ENCODE measurements at regions not wholly inside any gene's neighbourhood (a gene's known extent, or its start where the extent isn't known, plus 50 kb on each side); places are given as distances from the start of the nearest gene placed in this dataset.
A peak's percentile ranks its signal among the peaks of the same experiment; 100 is the strongest.

DNA sequence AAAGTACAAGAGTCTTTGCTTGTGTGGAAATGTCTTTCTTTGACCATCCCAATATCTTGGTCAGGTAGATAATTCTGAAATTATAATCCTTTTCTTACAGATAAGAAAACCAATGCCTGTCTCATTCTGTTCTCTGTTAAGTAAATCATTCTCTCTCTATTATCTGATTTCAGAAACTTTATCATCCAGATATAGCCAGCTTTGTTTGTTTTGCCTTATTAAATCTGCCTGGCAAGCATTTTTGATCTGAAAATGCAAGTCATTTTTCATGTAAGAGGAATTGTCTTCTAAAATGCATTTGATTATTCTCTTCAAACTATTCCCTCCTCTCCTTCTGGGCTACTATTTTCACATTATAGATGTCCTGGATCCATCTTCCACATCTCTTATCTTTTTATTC lies 625.5 kb downstream of the CCDC171 start:
- no peak overlapping the region for H3K4me3 Mint-ChIP-seq
- no peak for ATAC-seq
- H3K9me3 Mint-ChIP-seq: peaks cover 3% of the 10 kb centered on the region
- no peak overlapping the region for H3K27ac Mint-ChIP-seq
- H3K36me3 Mint-ChIP-seq: no peaks in the 10 kb centered on the region
- no peaks in the 10 kb centered on the region for H3K4me1 Mint-ChIP-seq
- no peak for DNase-seq (ENCODE audit: low spot score in 2 of 2)

DNA sequence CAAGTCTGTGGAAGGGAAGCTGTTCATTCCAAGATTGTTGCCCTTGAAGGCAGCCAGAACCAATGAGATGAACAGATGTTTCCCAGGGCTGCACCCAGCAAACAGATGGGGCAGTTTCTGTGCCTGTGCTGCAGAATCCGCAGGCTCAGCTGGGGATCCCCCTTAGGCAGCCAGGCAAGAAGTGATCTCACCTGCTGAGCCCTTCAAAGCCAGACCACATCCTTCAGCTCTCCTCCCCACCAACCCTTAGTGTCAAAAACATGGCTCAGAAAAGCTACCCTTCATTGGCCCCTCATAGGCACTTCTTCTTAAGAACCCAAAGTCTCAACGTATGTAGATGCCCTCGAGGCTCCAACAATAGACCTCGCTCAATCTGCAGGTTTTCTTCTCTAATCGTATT lies 626.7 kb downstream of the CCDC171 start:
- Mint-ChIP-seq H3K9me3 (peaks cover 3% of the 10 kb centered on the region), H3K4me3 (no peak overlapping the region), H3K4me1 (no peaks in the 10 kb centered on the region), H3K27ac (no peak overlapping the region), H3K36me3 (no peaks in the 10 kb centered on the region)
- DNase-seq (ENCODE audit: low spot score in 2 of 2): no peak
- ATAC-seq: no peak

DNA sequence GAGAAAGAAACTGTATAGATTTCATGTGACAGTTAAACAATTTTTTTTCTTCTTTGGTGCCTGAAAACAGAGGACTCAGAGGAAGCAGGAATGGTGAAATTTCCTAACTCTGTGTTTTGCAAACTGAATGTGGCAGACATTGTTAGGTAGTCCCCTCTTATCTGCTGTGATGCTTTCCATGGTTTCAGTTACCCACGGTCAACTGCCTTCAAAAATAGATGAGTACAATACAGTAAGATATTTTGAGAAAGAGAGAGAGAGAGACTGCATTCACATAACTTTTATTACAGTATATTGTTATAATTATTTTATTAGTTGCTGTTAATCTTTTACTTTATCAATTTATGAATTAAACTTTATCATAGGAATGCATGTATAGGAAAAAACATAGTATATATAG lies 627.2 kb downstream of the CCDC171 start:
- H3K27ac Mint-ChIP-seq: no peak overlapping the region
- ATAC-seq (no peak), DNase-seq (ENCODE audit: low spot score in 2 of 2) (no peak)
- no peaks in the 10 kb centered on the region for H3K36me3 Mint-ChIP-seq
- no peak overlapping the region for H3K4me3 Mint-ChIP-seq
- H3K4me1 Mint-ChIP-seq: no peaks in the 10 kb centered on the region
- H3K9me3 Mint-ChIP-seq: peaks cover 3% of the 10 kb centered on the region

DNA sequence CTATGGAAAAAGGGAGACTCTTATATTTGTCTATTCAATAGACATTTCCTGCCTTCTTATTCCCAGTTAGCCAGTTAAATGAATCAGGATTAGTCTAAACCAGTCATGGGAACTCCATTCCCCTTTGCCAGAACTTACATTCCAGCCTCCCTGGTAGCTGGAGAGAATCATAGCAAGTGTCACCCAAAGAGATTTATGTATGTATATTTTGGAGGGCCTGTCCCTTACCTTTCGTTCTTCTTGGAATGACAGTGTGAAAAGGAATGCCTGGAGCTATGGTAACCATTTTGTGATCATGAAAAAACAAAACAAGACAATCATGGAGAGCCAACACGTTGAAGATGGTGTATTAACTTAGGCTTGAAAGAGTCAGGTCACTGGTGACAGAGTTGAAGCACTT lies 627.7 kb downstream of the CCDC171 start:
- H3K36me3 Mint-ChIP-seq: no peaks in the 10 kb centered on the region
- H3K4me1 Mint-ChIP-seq: no peaks in the 10 kb centered on the region
- no peak for DNase-seq (ENCODE audit: low spot score in 2 of 2)
- no peak for ATAC-seq
- no peak overlapping the region for H3K4me3 Mint-ChIP-seq
- H3K27ac Mint-ChIP-seq: no peak overlapping the region
- H3K9me3 Mint-ChIP-seq: peaks cover 3% of the 10 kb centered on the region

DNA sequence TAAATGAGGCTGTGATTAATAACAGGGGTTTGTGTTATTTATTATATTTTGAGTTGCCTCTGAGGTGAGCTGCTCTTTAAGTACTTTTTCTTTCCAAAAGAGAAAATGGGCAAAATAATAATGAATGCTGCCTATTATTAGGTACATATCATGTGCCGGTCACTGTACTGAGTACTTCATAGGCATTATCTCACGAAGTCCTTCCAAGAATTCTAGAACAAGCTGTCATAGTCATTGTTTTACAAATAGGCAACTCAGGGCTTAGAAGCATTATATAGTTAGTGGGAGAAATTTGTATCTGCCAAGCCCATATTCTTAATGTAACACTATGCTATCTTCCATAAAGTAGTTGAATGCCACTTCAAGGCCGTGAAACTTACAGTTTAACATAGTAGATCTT lies 628.7 kb downstream of the CCDC171 start:
- H3K9me3 Mint-ChIP-seq: peaks cover 3% of the 10 kb centered on the region
- DNase-seq (ENCODE audit: low spot score in 2 of 2) (no peak), ATAC-seq (no peak)
- no peaks in the 10 kb centered on the region for H3K36me3 Mint-ChIP-seq
- H3K4me3 Mint-ChIP-seq: no peak overlapping the region
- H3K27ac Mint-ChIP-seq: no peak overlapping the region
- no peaks in the 10 kb centered on the region for H3K4me1 Mint-ChIP-seq

DNA sequence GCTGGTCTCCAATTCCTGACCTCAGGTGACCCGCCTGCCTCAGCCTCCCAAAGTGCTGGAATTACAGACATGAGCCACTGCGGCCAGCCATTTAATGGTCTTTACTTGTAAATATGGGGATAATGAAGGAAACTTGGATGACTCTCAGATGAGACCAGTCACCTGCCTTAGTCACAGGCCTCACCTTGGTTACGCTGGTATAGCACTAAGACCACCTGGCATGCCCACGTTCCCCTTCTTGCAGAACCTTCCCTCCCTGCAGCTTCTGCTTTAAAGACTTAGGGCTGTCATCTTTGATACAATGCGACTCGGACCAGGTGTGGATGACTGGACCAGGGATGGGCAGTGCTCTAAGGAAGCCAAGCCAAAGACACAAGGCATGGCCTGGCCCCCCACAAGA lies 629.9 kb downstream of the CCDC171 start:
- Mint-ChIP-seq H3K27ac (no peak overlapping the region), H3K4me1 (no peaks in the 10 kb centered on the region), H3K36me3 (no peaks in the 10 kb centered on the region)

DNA sequence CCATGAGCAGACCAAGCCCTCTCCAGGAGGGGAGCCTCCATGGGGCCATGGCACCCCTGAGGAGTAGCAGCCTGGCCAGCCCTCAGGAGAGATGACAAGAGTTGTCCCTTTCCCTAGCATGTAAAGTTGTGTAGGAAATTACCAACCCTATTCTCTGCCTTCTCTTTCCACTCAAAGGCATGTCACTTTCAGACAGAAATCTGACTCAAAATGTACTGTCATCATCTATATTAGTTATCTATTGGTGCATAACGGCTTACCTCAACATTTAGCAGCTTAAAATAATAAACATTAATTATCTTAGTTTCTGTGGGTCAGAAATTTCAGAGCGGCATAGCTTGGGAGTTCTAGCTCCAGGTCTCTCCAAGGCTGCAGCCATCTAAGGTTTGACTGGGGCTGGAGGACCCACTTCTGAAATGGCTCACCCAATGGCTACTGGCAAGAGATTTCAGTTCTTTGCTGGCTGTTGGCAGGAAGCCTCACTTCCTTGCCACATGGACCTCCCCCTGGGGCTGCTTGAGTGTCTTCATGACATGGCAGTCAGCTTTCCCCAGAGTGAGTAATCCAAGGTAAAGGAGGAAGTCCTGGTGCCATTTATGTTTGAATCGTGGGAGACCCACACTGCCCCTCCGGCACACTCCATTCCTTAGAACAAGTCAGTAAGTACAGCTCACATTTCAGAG lies 632.3 kb downstream of the CCDC171 start:
- DNase-seq (ENCODE audit: low spot score in 2 of 2) (no peak), ATAC-seq (no peak)
- Mint-ChIP-seq H3K4me3 (no peak overlapping the region), H3K27ac (no peak overlapping the region), H3K9me3 (peaks cover 3% of the 10 kb centered on the region), H3K36me3 (no peaks in the 10 kb centered on the region), H3K4me1 (no peaks in the 10 kb centered on the region)

More for the DNA sequence above, 629.9 kb downstream of the CCDC171 start:
- DNase-seq (ENCODE audit: low spot score in 2 of 2): no peak
- peaks cover 3% of the 10 kb centered on the region for H3K9me3 Mint-ChIP-seq
- no peak for ATAC-seq
- no peak overlapping the region for H3K4me3 Mint-ChIP-seq

DNA sequence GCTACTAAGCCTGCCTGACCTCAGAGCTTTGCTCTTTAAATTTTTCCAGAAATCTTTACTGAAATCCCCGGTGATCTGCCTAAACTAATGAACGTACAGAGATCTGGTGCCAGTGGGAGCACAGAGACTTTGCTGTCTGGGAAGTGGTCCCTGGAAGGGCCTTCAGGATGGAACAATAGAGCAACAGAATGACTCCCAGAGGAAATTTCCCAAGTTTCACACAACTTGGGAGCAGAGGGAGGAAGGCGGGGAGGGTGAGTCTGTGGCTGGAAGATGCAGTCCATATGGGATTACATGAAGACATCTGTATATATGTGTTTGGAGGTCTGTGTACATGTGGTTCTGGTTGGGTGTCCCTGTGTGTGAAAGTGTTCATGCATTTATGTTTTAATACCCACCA lies 638.3 kb downstream of the CCDC171 start:
- Mint-ChIP-seq H3K27ac (no peak overlapping the region), H3K4me1 (no peaks in the 10 kb centered on the region), H3K36me3 (no peaks in the 10 kb centered on the region), H3K4me3 (no peak overlapping the region), H3K9me3 (peaks cover 2% of the 10 kb centered on the region)
- DNase-seq (ENCODE audit: low spot score in 2 of 2): no peak
- ATAC-seq: no peak

DNA sequence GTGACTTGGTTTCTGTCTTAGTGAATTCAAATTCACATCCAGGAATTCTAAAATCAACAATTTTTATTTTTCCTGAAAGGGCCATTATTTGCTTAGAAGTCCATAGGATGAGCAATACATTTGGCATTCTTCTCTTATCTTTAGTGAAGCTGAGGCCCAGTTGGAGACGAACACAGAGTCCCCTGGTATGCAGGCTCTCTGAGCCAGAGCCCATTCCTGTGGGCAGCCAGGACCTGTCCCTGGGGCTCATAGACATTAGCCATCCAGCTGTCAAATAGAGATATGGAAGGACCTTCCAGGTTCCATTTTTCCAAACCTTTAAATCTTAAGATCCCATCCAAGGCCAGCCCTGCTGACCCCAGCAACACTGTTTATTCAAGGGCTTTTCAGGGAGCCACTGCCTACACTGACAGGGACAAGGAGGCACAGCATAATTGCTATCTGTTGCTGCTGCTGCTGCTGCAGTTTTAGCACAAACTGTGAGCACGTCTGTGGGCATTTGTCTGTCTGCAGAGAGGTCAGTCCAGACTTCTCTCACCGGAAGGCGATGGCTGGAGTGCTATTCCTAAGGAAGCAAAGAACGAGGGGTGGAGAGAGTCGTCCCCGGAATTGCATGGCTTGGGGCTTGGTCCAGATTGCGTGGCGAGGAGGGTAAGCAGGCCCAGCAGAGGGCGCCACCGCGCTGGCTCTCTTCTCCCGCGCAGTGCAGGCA lies 639.0 kb downstream of the CCDC171 start:
- H3K9me3 Mint-ChIP-seq: peaks cover 2% of the 10 kb centered on the region
- no peak overlapping the region for H3K27ac Mint-ChIP-seq
- H3K4me1 Mint-ChIP-seq: no peaks in the 10 kb centered on the region
- DNase-seq (ENCODE audit: low spot score in 2 of 2): peak in 1 of 2 donors; percentile 4
- H3K36me3 Mint-ChIP-seq: no peaks in the 10 kb centered on the region
- ATAC-seq: peak; percentile 45
- H3K4me3 Mint-ChIP-seq: no peak overlapping the region

DNA sequence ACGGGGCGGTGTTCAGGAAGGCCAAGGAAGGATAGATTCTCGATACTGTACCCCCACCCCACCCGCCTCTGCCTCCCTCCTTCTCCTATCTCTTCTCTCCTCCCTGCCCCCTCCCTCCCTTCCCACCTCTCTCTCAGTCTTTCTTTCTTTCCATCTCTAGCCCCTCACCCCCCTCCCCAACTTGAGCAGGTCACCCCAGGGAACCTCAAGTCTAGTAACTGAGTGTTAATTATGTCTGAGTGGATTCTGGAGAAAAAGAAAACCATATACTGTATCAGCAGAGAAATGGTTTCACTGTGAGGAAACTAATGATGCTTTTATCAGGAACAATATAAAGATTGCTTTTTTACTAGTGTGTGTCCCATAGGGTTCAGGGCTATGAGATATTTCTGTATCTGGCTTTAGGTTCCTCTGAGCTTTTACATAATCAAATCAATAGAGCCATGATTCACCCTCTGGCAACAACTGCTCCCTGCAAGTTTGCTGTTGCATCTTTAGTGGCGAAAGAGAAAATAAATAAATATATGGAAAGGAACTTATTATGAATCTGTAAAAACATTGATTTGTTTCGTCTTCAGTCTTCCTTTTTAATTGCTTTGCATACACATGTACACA lies 639.7 kb downstream of the CCDC171 start:
- no peak for DNase-seq (ENCODE audit: low spot score in 2 of 2)
- no peak overlapping the region for H3K27ac Mint-ChIP-seq
- peaks cover 2% of the 10 kb centered on the region for H3K9me3 Mint-ChIP-seq
- no peak overlapping the region for H3K4me3 Mint-ChIP-seq
- H3K4me1 Mint-ChIP-seq: no peaks in the 10 kb centered on the region
- ATAC-seq: no peak
- no peaks in the 10 kb centered on the region for H3K36me3 Mint-ChIP-seq

DNA sequence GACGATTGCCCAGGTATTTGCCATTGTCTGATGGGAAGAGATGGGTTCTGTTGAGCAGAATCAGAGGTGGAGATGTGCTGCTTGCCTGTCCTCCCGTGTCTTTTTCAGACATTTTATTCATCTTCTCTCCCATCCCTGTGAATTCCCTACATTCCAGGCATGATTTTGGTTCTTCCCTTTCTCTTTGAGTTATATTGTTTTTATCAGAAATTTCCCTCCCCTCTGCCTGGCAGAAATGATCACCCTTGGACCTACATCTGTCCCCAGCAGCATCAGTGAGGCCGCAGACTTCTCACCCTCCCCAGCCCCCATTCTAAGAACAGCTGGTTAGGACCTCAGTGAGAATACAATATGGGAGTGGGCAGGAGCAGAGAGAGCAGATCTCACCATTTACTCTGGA lies 640.2 kb downstream of the CCDC171 start:
- peaks cover 2% of the 10 kb centered on the region for H3K9me3 Mint-ChIP-seq
- H3K4me3 Mint-ChIP-seq: no peak overlapping the region
- no peak for ATAC-seq
- H3K36me3 Mint-ChIP-seq: no peaks in the 10 kb centered on the region
- H3K4me1 Mint-ChIP-seq: no peaks in the 10 kb centered on the region
- DNase-seq (ENCODE audit: low spot score in 2 of 2): no peak
- H3K27ac Mint-ChIP-seq: no peak overlapping the region

DNA sequence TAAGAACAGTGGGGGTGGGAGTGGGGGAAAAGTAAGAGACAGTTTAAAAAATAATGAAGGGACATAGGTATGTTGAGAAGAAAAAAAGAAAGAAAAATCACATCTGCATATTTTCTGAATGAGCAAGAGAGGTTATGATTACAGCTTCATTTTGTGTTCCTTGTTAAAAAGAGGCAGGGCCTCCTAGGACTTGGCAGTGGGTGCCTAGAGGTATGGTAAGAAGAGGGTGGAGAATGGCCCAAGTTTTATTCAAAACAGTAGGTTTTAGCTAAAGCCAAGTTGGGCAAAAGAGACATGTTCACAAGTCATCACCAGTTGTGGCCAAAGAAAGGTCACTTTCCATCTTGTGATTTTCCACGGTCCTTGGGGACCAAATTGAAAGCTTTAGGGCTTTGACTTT lies 643.4 kb downstream of the CCDC171 start:
- ATAC-seq (no peak), DNase-seq (ENCODE audit: low spot score in 2 of 2) (no peak)
- no peak overlapping the region for H3K27ac Mint-ChIP-seq
- no peaks in the 10 kb centered on the region for H3K4me1 Mint-ChIP-seq
- H3K36me3 Mint-ChIP-seq: no peaks in the 10 kb centered on the region
- H3K4me3 Mint-ChIP-seq: no peak overlapping the region
- peaks cover 2% of the 10 kb centered on the region for H3K9me3 Mint-ChIP-seq

DNA sequence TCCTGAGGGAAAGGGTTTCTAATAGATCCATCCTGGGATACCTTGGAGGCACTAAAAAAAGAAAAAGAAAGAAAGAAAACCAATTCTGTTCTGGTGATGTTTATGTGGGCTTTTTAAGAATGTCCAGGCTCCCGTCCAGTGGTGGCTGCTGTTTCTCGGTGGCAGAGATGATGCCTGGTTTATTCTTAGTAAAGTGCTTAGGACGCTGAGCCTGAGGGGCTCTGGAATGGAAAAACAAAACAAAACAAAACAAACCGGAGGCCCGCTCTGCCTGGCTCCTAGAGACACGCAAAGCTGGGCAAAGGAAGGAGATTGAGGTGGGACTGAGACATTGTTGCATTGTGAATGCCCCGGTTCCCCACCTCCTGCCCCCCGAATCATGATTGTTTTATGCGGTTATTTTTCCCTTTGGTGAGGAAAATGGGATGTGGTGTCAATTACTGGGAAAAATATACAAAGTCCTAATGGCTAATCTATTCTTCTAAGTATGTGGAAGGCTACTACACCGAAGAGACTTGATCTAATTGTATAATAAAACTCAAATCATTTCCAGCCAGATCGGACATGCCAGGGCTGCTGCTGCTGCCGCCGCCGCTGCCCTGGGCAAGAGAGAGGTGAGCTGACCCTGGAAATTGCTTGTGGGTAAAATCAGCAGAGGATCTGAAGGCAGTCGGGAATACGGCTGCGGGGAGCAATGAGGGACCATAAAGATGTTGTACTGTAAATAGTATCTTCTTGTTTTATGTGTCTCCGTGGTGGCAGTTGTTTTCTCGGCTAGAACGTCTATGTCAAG lies 644.9 kb downstream of the CCDC171 start:
- Mint-ChIP-seq H3K9me3 (peaks cover 8% of the 10 kb centered on the region), H3K36me3 (no peaks in the 10 kb centered on the region), H3K4me1 (no peaks in the 10 kb centered on the region), H3K4me3 (no peak overlapping the region), H3K27ac (no peak overlapping the region)
- DNase-seq (ENCODE audit: low spot score in 2 of 2) (no peak), ATAC-seq (no peak)

DNA sequence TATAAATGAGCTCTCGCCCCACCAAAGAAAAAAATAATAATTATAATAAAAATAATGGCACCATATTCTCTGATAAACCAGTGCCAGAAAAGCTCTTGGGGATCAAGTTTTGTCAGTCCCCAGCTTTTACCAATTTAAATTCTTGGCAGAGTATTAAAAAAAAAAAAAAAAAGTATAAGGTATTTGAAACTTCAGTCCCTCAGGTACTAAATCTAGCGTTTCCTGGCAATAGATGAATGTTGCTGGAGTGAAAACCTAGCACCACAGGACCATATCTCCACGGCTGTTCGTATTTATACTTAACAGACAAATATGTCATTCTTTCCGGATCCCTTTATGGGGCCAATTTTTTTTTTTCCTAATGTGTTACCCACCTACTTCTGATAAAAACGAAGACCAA lies 646.2 kb downstream of the CCDC171 start:
- Mint-ChIP-seq H3K9me3 (peaks cover 6% of the 10 kb centered on the region), H3K36me3 (no peaks in the 10 kb centered on the region), H3K4me3 (no peak overlapping the region), H3K27ac (no peak overlapping the region), H3K4me1 (no peaks in the 10 kb centered on the region)
- DNase-seq (ENCODE audit: low spot score in 2 of 2) (no peak), ATAC-seq (no peak)

DNA sequence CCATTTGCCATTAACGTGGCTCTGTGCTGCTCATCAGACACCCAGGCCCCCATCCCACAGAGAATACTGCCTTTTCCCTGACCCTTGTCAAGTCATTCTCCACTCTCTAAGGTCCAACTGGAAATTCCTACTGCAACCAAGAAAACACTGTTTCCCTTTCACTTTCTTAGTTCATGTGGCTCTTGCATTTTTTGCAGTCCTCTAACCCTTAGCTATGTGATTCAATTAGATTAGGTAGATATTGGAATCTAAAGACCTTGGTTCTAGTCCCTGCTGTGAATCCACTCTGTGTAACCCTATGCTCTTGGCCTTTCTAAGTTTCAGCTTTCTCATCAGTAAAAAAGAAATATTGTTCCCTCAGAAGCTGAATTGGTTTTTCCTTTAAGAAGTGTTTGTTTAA lies 649.4 kb downstream of the CCDC171 start:
- H3K4me1 Mint-ChIP-seq: no peaks in the 10 kb centered on the region
- DNase-seq (ENCODE audit: low spot score in 2 of 2) (no peak), ATAC-seq (no peak)
- H3K4me3 Mint-ChIP-seq: no peak overlapping the region
- H3K27ac Mint-ChIP-seq: no peak overlapping the region
- no peaks in the 10 kb centered on the region for H3K36me3 Mint-ChIP-seq
- peaks cover 9% of the 10 kb centered on the region for H3K9me3 Mint-ChIP-seq
